Lower lobe of right lung (tissue), 2 donors: ENCODE measurements at regions not wholly inside any gene's neighbourhood (a gene's known extent, or its start where the extent isn't known, plus 50 kb on each side); places are given as distances from the start of the nearest gene placed in this dataset.

ENCODE experiments used
- ATAC-seq, 2 donors: fragments of 200-7000 bp; cut with Tn5 transposase; one replicate each; pipeline ENCODE4 v1.9.1; 2020 to 2022; ENCODE audit warnings: mild to moderate bottlenecking in 2 of 2, moderate library complexity in 2 of 2
- DNase-seq: peaks from one replicate; pipeline ENCODE4 v3.0.0-alpha.2; 2020
- H3K27ac ChIP-seq: fragments of 200-600 bp; one replicate; pipeline ENCODE4 v1.8.0; 2022
- H3K27me3 ChIP-seq: fragments of 200-600 bp; one replicate; pipeline ENCODE4 v1.8.0; 2022; ENCODE audit warnings: low read depth
- H3K36me3 ChIP-seq: fragments of 200-600 bp; one replicate; pipeline ENCODE4 v1.8.0; 2022; ENCODE audit warnings: mild to moderate bottlenecking
- H3K4me1 ChIP-seq: fragments of 200-600 bp; one replicate; pipeline ENCODE4 v1.8.0; 2022
- H3K4me3 ChIP-seq: fragments of 200-600 bp; one replicate; pipeline ENCODE4 v1.8.0; 2022; ENCODE audit warnings: mild to moderate bottlenecking
- H3K9me3 ChIP-seq: fragments of 200-600 bp; one replicate; pipeline ENCODE4 v1.8.0; 2022
- intact Hi-C: fragments of 100-400 bp; cut with DNase I; formaldehyde crosslinking; loops from one replicate; pipeline ENCODE4 v1.11.0; 2022
- TF ChIP-seq, protein P1 (sequence below): fragments of 200-600 bp; IDR thresholded peaks from one replicate; pipeline ENCODE4 v1.8.0; 2022; ENCODE audit warnings: antibody characterized with exemption, mild to moderate bottlenecking
- donor health status: DM: no; HTN: yes; CAD: no; lungs with severe emphysema.

DNA sequence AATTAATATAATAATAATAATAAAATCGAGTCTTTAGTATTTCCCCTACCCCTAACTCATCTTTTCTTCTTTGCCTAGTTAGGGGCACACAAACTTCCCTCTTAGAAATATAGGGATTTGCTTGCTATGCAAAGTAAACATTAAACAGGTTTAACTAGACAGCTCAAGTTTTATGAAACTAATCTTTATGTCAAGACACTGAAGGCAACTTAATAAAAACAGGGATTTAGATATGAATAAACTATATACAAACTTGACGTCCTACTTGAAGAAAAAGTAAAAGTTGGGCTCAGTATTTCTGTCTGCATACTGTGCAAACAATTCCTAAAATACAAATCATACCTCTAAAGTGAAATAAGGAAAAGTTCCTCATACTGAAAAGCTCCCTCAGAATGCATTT lies 52.1 kb upstream of the CAV2 start:
- H3K27ac ChIP-seq, result no peak overlapping the region
- intact Hi-C loops, result no loop called here

DNA sequence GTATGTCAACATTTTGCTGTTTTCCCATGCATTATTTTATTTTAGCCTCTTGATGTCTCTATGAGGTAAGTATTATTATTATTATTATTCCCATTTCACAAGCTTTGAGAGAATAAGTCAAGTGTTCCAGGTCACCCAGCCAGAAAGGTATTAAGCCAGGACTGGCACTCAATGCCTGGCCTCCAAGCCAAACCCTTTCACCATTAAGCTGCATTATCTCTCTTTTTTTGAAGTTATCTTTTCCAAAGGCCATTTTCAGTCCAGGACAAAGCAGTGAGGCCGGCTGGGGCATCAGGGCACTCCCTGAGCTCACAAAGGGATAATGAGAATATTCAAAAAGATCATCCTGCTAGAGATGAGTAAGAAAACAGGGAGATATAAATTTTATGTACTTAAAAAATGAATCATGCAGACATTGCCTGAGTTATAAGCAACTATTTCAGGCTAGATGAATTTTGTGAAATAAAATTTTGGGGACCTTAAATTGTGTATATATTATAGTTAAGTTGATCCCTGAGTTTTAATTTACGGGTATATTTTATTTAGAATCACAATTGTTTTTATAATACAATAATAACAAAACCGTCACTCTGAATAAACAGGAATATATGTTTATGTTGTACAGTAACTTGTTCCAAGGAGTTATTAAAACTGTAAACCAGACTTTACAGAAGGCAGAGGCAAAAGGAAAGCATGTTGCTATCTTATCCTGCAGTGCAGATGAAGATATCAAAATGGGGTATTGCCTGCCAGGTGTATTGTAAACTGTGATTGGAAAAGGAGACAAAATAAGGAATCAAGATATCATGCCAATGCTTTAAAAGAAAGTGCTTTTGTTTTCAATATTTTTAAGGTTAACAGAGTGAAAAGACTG lies 51.3 kb upstream of the CAV2 start:
- H3K9me3 ChIP-seq, result no peaks in the 10 kb centered on the region
- TF ChIP-seq, protein P1, sequence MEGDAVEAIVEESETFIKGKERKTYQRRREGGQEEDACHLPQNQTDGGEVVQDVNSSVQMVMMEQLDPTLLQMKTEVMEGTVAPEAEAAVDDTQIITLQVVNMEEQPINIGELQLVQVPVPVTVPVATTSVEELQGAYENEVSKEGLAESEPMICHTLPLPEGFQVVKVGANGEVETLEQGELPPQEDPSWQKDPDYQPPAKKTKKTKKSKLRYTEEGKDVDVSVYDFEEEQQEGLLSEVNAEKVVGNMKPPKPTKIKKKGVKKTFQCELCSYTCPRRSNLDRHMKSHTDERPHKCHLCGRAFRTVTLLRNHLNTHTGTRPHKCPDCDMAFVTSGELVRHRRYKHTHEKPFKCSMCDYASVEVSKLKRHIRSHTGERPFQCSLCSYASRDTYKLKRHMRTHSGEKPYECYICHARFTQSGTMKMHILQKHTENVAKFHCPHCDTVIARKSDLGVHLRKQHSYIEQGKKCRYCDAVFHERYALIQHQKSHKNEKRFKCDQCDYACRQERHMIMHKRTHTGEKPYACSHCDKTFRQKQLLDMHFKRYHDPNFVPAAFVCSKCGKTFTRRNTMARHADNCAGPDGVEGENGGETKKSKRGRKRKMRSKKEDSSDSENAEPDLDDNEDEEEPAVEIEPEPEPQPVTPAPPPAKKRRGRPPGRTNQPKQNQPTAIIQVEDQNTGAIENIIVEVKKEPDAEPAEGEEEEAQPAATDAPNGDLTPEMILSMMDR, result no peak
- H3K4me1 ChIP-seq, result peaks cover 25% of the 10 kb centered on the region
- no peak overlapping the region for H3K4me3 ChIP-seq
- H3K27ac ChIP-seq, result no peak overlapping the region
- intact Hi-C loops, result no loop called here
- no peaks in the 10 kb centered on the region for H3K36me3 ChIP-seq
- ATAC-seq, result no peak
- no peaks in the 10 kb centered on the region for H3K27me3 ChIP-seq
- no peak for DNase-seq

More for the DNA sequence above, 52.1 kb upstream of the CAV2 start:
- Histone ChIP-seq H3K9me3 (no peaks in the 10 kb centered on the region), H3K4me1 (peaks cover 25% of the 10 kb centered on the region), H3K36me3 (no peaks in the 10 kb centered on the region), H3K4me3 (no peak overlapping the region), H3K27me3 (no peaks in the 10 kb centered on the region)
- TF ChIP-seq, protein P1, result no peak
- DNase-seq (no peak), ATAC-seq (no peak)

DNA sequence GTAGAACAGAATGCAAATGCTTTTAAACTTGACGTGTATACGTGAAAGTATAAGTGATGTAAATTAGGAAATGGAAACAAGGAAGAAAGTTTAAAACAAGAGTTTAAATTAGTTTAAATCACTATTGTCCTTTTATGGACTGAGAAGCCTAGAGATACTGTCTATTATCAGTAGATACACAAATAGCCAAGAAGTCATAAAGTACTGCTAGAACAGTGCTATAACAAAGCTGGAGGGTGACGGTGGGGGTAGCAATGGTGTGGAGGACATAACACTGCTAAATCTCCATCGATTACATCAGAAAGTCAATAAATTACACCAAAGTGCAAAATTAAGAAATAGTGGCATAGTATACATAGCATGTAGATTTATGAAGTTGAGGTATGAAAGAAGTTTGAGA lies 50.1 kb upstream of the CAV2 start:
- Histone ChIP-seq H3K4me3 (no peak overlapping the region), H3K4me1 (peaks cover 25% of the 10 kb centered on the region), H3K27ac (no peak overlapping the region), H3K36me3 (no peaks in the 10 kb centered on the region), H3K27me3 (no peaks in the 10 kb centered on the region), H3K9me3 (no peaks in the 10 kb centered on the region)
- intact Hi-C loops, result no loop called here
- TF ChIP-seq, protein P1, result no peak
- ATAC-seq (no peak), DNase-seq (no peak)
